ENCODE measurements at regions not wholly inside any gene's neighbourhood (a gene's known extent, or its start where the extent isn't known, plus 50 kb on each side); places are given as distances from the start of the nearest gene placed in this dataset.
"Not testable (repeated sequence)": the region's sequence is repeated elsewhere in the genome, so short reads cannot be mapped to it uniquely, and the experiment has no call there.

- DNase-seq (ENCODE audit: low read depth in 3 of 3): no peak
Observed at GRCh38 chr4:159410076-159410777, 307.3 kb downstream of the RAPGEF2 start.

- no peak for DNase-seq (ENCODE audit: low read depth in 3 of 3)
Observed at GRCh38 chr4:159410891-159411290, 308.0 kb downstream of the RAPGEF2 start.

GRCh38 chr4:159413306-159413943 is 310.5 kb downstream of the RAPGEF2 start:
- DNase-seq (ENCODE audit: low read depth in 3 of 3): no peak

GRCh38 chr4:159414305-159414704 is 311.4 kb downstream of the RAPGEF2 start:
- DNase-seq (ENCODE audit: low read depth in 3 of 3): no peak

GRCh38 chr4:159416073-159416472 is 313.2 kb downstream of the RAPGEF2 start:
- DNase-seq (ENCODE audit: low read depth in 3 of 3): no peak

- no peak for DNase-seq (ENCODE audit: low read depth in 3 of 3)
Observed at GRCh38 chr4:159416996-159417395, 314.1 kb downstream of the RAPGEF2 start.

GRCh38 chr4:159420162-159421057 is 317.5 kb downstream of the RAPGEF2 start:
- no peak for DNase-seq (ENCODE audit: low read depth in 3 of 3)

- not testable (repeated sequence) for DNase-seq (ENCODE audit: low read depth in 3 of 3)
Observed at GRCh38 chr4:159421058-159421419, 318.2 kb downstream of the RAPGEF2 start.

- DNase-seq (ENCODE audit: low read depth in 3 of 3): no peak
Observed at GRCh38 chr4:159422019-159422418, 319.1 kb downstream of the RAPGEF2 start.

- no peak for DNase-seq (ENCODE audit: low read depth in 3 of 3)
Observed at GRCh38 chr4:159422626-159423025, 319.7 kb downstream of the RAPGEF2 start.

- no peak for DNase-seq (ENCODE audit: low read depth in 3 of 3)
Observed at GRCh38 chr4:159425737-159426305, 322.9 kb downstream of the RAPGEF2 start.

GRCh38 chr4:159428293-159428692 is 325.4 kb downstream of the RAPGEF2 start:
- DNase-seq (ENCODE audit: low read depth in 3 of 3): no peak

- DNase-seq (ENCODE audit: low read depth in 3 of 3): no peak
Observed at GRCh38 chr4:159428975-159429692, 326.3 kb downstream of the RAPGEF2 start.

- no peak for DNase-seq (ENCODE audit: low read depth in 3 of 3)
Observed at GRCh38 chr4:159429693-159430035, 326.8 kb downstream of the RAPGEF2 start.

GRCh38 chr4:159430896-159431295 is 328.0 kb downstream of the RAPGEF2 start:
- DNase-seq (ENCODE audit: low read depth in 3 of 3): no peak

- no peak for DNase-seq (ENCODE audit: low read depth in 3 of 3)
Observed at GRCh38 chr4:159432436-159432835, 329.6 kb downstream of the RAPGEF2 start.

- DNase-seq (ENCODE audit: low read depth in 3 of 3): no peak
Observed at GRCh38 chr4:159433337-159433736, 330.5 kb downstream of the RAPGEF2 start.

- no peak for DNase-seq (ENCODE audit: low read depth in 3 of 3)
Observed at GRCh38 chr4:159434114-159434870, 331.4 kb downstream of the RAPGEF2 start.

- no peak for DNase-seq (ENCODE audit: low read depth in 3 of 3)
Observed at GRCh38 chr4:159434871-159435241, 332.0 kb downstream of the RAPGEF2 start.

GRCh38 chr4:159435561-159436023 is 332.7 kb downstream of the RAPGEF2 start:
- DNase-seq (ENCODE audit: low read depth in 3 of 3): no peak

GRCh38 chr4:159443975-159444374 is 341.1 kb downstream of the RAPGEF2 start:
- DNase-seq (ENCODE audit: low read depth in 3 of 3): no peak
